Gastrocnemius medialis (tissue), 4 donors: ENCODE measurements at regions not wholly inside any gene's neighbourhood (a gene's known extent, or its start where the extent isn't known, plus 50 kb on each side); places are given as distances from the start of the nearest gene placed in this dataset.
"Not testable (repeated sequence)": the region's sequence is repeated elsewhere in the genome, so short reads cannot be mapped to it uniquely, and the experiment has no call there.

Experiments used
- ATAC-seq, 2 donors: fragments of 150-250 bp; one replicate each; pipeline ENCODE4 v1.9.1; 2016
- DNase-seq, 2 donors: peaks; one replicate each; pipeline ENCODE4 v3.0.0-alpha.2; 2019
- H3K27ac ChIP-seq, 4 donors: fragments of 200-600 bp; sonication (generic); 1 replicate in 1 of 4; 2 replicates in 3 of 4; pipeline ENCODE4 v1.5.1; 2016 to 2018; ENCODE audit warnings: mild to moderate bottlenecking in 2 of 4, moderate library complexity in 1 of 4
- H3K27me3 ChIP-seq, 3 donors: fragments of 200-600 bp; sonication (generic) in 2 of 3; 1 replicate in 1 of 3; 2 replicates in 2 of 3; pipeline versions ENCODE4 v1.5.1 to v1.6.0; 2016 to 2019; ENCODE audit warnings: mild to moderate bottlenecking in 1 of 3, moderate library complexity in 1 of 3
- H3K36me3 ChIP-seq, 2 donors: fragments of 200-600 bp; sonication (generic) in 1 of 2; one replicate each; pipeline ENCODE4 v1.5.1; 2017 to 2018
- H3K4me1 ChIP-seq, 2 donors: fragments of 200-600 bp; sonication (generic) in 1 of 2; one replicate each; pipeline ENCODE4 v1.5.1; 2016 to 2017; ENCODE audit warnings: mild to moderate bottlenecking in 2 of 2
- H3K4me3 ChIP-seq, 4 donors: fragments of 200-600 bp; sonication (generic) in 3 of 4; 1 replicate in 1 of 4; 2 replicates in 3 of 4; pipeline ENCODE4 v1.5.1; 2016 to 2019; ENCODE audit warnings: mild to moderate bottlenecking in 2 of 4
- H3K9me3 ChIP-seq, 3 donors: fragments of 200-600 bp; sonication (generic) in 2 of 3; 1 replicate in 1 of 3; 2 replicates in 2 of 3; pipeline ENCODE4 v1.5.1; 2016 to 2019
- CTCF ChIP-seq, 5 experiments: fragments of 450-650 bp in 3 of 5; fragments of 200-600 bp in 2 of 5; sonication (generic) in 2 of 5; IDR thresholded peaks in 4 of 5; conservative IDR thresholded peaks in 1 of 5; 1 replicate in 4 of 5; 2 replicates in 1 of 5; pipeline ENCODE4 v1.5.1; 2016 to 2019; ENCODE audit warnings: antibody characterized with exemption in 5 of 5, mild to moderate bottlenecking in 3 of 5, moderate library complexity in 3 of 5
- POLR2A ChIP-seq, 2 donors: fragments of 450-650 bp; IDR thresholded peaks; one replicate each; pipeline ENCODE4 v1.6.1; 2017; ENCODE audit warnings: antibody characterized with exemption in 2 of 2, mild to moderate bottlenecking in 2 of 2, moderate library complexity in 2 of 2
- in situ Hi-C, 4 donors: fragments of 200-750 bp; cut with MboI; loops; one replicate each; pipeline versions ENCODE4 v1.15.0 to v1.8.0; 2017; ENCODE audit warnings: low sequenced_read_pairs in 4 of 4
- intact Hi-C: fragments of 100-400 bp; cut with DNase I; formaldehyde crosslinking; loops from one replicate; pipeline ENCODE4 v1.15.1; 2023; ENCODE audit warnings: low total_unique reads

GRCh38 chr10:7056216-7056615 is 354.6 kb downstream of the SFMBT2 start:
- H3K4me1 ChIP-seq: no peaks in the 10 kb centered on the region
- no peaks in the 10 kb centered on the region for H3K36me3 ChIP-seq
- H3K27ac ChIP-seq: no peak overlapping the region
- intact Hi-C loops (no loop called here), in situ Hi-C loops (no loop called here)
- DNase-seq (no peak), ATAC-seq (no peak)
- H3K27me3 ChIP-seq: no peaks in the 10 kb centered on the region
- no peak for TF ChIP-seq POLR2A (IDR thresholded peaks at IDR 0.05)
- no peak for TF ChIP-seq CTCF (IDR thresholded peaks at IDR 0.05 in 4 of 5, conservative IDR thresholded peaks at IDR 0.05 in 1 of 5)
- H3K4me3 ChIP-seq: no peak overlapping the region
- H3K9me3 ChIP-seq: no peaks in the 10 kb centered on the region

DNA sequence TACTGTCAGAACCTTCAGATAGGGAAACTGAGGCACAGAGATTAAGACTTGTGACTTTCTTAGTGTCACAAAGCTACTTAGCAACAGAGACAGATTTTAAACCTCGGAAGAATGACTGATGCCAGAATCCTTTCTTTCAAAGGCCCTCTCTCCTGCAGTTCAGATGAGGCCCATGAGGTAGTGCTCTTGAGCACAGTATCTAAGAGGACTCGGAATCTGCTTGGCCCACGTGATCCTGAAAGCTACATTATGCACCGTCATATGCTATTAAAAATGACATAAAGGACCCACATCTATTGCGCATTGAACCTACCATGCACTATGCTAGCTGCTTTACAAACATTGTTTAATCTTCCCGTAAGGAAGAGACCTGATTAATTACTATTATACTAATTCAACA is 355.9 kb downstream of the SFMBT2 start:
- no peaks in the 10 kb centered on the region for H3K9me3 ChIP-seq
- in situ Hi-C loops: no loop called here
- H3K4me1 ChIP-seq: no peaks in the 10 kb centered on the region
- H3K4me3 ChIP-seq: no peak overlapping the region
- H3K27me3 ChIP-seq: no peaks in the 10 kb centered on the region
- no peak overlapping the region for H3K27ac ChIP-seq
- ATAC-seq (no peak), DNase-seq (no peak)
- TF ChIP-seq POLR2A (IDR thresholded peaks at IDR 0.05) (no peak), CTCF (IDR thresholded peaks at IDR 0.05 in 4 of 5, conservative IDR thresholded peaks at IDR 0.05 in 1 of 5) (no peak)
- no peaks in the 10 kb centered on the region for H3K36me3 ChIP-seq
- intact Hi-C loops: no loop called here

- H3K4me3 ChIP-seq: no peak overlapping the region
- TF ChIP-seq POLR2A (IDR thresholded peaks at IDR 0.05) (no peak), CTCF (IDR thresholded peaks at IDR 0.05 in 4 of 5, conservative IDR thresholded peaks at IDR 0.05 in 1 of 5) (no peak)
- DNase-seq: no peak
- no peak overlapping the region for H3K27ac ChIP-seq
- H3K4me1 ChIP-seq: no peaks in the 10 kb centered on the region
- in situ Hi-C loops: no loop called here
- ATAC-seq: no peak
- H3K36me3 ChIP-seq: no peaks in the 10 kb centered on the region
- no peaks in the 10 kb centered on the region for H3K27me3 ChIP-seq
- H3K9me3 ChIP-seq: no peaks in the 10 kb centered on the region
- intact Hi-C loops: no loop called here
These were observed 357.6 kb downstream of the SFMBT2 start for GRCh38 chr10:7053195-7053594.

DNA sequence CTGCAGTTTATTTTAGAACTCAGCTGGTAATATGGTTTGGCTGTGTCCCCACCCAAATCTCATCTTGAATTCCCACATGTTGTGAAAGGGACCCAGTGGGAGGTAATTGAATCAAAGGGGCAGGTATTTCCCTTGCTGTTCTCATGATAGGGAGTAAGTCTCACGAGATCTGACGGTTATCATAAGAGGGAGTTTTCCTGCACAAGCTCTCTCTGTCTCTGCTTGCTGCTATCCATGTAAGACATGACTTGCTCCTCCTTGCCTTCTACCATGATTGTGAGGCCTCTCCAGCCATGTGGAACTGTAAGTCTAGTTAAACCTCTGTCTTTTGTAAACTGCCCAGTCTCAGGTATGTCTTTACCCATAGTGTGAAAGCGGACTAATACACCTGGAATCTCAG is 360.8 kb downstream of the SFMBT2 start:
- H3K4me3 ChIP-seq, H3K9me3 ChIP-seq, H3K36me3 ChIP-seq, H3K4me1 ChIP-seq, H3K27ac ChIP-seq, ATAC-seq, in situ Hi-C loops, DNase-seq, H3K27me3 ChIP-seq, intact Hi-C loops: not testable (repeated sequence)

DNA sequence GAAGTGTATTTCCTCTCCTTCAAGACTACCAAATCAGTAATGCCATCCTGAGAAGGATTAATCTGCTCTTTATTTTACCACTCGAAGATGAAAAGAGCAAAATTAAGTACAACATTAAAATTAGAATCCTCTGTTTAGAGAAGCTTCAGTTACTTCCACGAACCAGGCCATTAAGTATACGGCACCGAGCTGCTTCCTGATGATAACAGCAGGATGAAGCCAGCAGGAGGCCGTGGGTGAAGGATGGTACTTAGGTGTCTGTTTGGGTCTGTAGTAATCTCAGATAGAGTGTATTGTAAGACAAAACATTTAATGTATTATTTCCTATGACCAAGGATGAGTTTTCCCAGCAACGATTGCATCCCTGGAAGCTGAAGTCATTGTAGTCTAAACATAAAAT is 362.8 kb downstream of the SFMBT2 start:
- in situ Hi-C loops: no loop called here
- no peak for ATAC-seq
- Histone ChIP-seq H3K9me3 (no peaks in the 10 kb centered on the region), H3K36me3 (no peaks in the 10 kb centered on the region), H3K27me3 (no peaks in the 10 kb centered on the region), H3K27ac (no peak overlapping the region), H3K4me1 (no peaks in the 10 kb centered on the region), H3K4me3 (no peak overlapping the region)
- intact Hi-C loops: no loop called here
- TF ChIP-seq CTCF (IDR thresholded peaks at IDR 0.05 in 4 of 5, conservative IDR thresholded peaks at IDR 0.05 in 1 of 5) (no peak), POLR2A (IDR thresholded peaks at IDR 0.05) (no peak)
- DNase-seq: no peak
